Progenitor cell of endocrine pancreas (in vitro differentiated cells): ENCODE measurements at regions not wholly inside any gene's neighbourhood (a gene's known extent, or its start where the extent isn't known, plus 50 kb on each side); places are given as distances from the start of the nearest gene placed in this dataset.

Experiments used
- DNase-seq: peaks from one replicate; pipeline ENCODE4 v3.0.0; 2021; ENCODE audit warnings: low spot score; ENCODE audit not compliant: unreplicated experiment
- H3K27ac Mint-ChIP-seq: 2 replicates; pipeline ENCODE4 v1.8.0; 2021; ENCODE audit warnings: mild to moderate bottlenecking, moderate library complexity, mixed read lengths
- H3K27me3 Mint-ChIP-seq: 2 replicates; pipeline ENCODE4 v1.8.0; 2021; ENCODE audit warnings: mixed read lengths
- H3K36me3 Mint-ChIP-seq: 2 replicates; pipeline ENCODE4 v1.8.0; 2022; ENCODE audit warnings: mixed read lengths; ENCODE audit not compliant: insufficient read depth
- H3K4me1 Mint-ChIP-seq: 2 replicates; pipeline ENCODE4 v1.8.0; 2021; ENCODE audit warnings: low read depth, mixed read lengths
- H3K4me3 Mint-ChIP-seq: 2 replicates; pipeline ENCODE4 v1.8.0; 2021; ENCODE audit warnings: low read depth, mild to moderate bottlenecking, moderate library complexity, mixed read lengths
- H3K9me3 Mint-ChIP-seq: 2 replicates; pipeline ENCODE4 v1.8.0; 2021; ENCODE audit warnings: low read depth, mixed read lengths
- TF ChIP-seq, protein P1 (sequence below): fragments of 200-600 bp; sonication (generic); IDR thresholded peaks from one replicate; pipeline ENCODE4 v1.5.0; 2021; ENCODE audit warnings: antibody characterized with exemption, mild to moderate bottlenecking; ENCODE audit not compliant: unreplicated experiment

DNA sequence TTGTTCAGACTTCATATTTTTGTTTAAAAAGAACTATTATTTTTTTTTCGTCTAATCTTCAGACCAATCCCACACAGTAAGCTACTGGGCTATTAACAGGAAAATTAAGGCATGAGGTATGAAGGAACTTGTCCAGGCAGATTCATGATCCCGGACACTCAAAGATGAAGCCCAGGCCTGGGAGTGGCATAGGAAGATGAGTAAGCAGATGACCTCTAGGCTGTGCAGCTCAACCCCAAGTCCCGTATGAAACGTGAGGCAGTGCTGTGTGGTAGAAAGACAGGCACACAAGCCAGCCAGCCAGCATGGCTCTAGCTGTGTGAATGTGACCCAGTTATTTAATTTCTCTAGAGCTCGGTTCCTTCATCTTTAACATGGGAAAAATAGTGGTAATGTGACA lies 231.9 kb downstream of the CLIC5 start:
- Mint-ChIP-seq H3K27ac (no peak overlapping the region), H3K4me3 (no peak overlapping the region), H3K36me3 (no peaks in the 10 kb centered on the region), H3K27me3 (no peaks in the 10 kb centered on the region), H3K4me1 (no peaks in the 10 kb centered on the region), H3K9me3 (no peaks in the 10 kb centered on the region)
- DNase-seq: no peak
- TF ChIP-seq, protein P1, sequence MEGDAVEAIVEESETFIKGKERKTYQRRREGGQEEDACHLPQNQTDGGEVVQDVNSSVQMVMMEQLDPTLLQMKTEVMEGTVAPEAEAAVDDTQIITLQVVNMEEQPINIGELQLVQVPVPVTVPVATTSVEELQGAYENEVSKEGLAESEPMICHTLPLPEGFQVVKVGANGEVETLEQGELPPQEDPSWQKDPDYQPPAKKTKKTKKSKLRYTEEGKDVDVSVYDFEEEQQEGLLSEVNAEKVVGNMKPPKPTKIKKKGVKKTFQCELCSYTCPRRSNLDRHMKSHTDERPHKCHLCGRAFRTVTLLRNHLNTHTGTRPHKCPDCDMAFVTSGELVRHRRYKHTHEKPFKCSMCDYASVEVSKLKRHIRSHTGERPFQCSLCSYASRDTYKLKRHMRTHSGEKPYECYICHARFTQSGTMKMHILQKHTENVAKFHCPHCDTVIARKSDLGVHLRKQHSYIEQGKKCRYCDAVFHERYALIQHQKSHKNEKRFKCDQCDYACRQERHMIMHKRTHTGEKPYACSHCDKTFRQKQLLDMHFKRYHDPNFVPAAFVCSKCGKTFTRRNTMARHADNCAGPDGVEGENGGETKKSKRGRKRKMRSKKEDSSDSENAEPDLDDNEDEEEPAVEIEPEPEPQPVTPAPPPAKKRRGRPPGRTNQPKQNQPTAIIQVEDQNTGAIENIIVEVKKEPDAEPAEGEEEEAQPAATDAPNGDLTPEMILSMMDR: no peak

DNA sequence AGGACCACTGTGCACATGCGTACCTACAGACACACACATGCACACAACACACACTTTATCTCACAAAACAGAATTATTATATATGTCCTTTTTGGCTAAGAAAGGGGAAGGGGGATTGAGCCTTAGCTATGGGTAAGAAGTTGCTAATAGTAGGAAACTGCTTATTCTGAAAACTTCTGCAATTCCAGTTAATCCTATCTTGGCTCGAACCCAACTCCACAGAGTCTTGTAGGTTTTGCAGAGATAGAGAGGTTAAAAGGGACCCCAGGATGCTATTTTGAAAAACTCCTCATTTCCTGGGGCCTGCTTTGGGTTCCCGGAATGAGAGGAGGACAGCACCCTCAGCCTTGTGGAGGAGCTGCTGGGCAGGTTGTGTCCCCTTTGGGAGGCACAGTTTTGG lies 233.8 kb downstream of the CLIC5 start:
- TF ChIP-seq, protein P1: no peak
- no peak overlapping the region for H3K4me3 Mint-ChIP-seq
- H3K4me1 Mint-ChIP-seq: no peaks in the 10 kb centered on the region
- H3K36me3 Mint-ChIP-seq: no peaks in the 10 kb centered on the region
- no peak for DNase-seq
- H3K9me3 Mint-ChIP-seq: no peaks in the 10 kb centered on the region
- H3K27me3 Mint-ChIP-seq: no peaks in the 10 kb centered on the region
- H3K27ac Mint-ChIP-seq: no peak overlapping the region

DNA sequence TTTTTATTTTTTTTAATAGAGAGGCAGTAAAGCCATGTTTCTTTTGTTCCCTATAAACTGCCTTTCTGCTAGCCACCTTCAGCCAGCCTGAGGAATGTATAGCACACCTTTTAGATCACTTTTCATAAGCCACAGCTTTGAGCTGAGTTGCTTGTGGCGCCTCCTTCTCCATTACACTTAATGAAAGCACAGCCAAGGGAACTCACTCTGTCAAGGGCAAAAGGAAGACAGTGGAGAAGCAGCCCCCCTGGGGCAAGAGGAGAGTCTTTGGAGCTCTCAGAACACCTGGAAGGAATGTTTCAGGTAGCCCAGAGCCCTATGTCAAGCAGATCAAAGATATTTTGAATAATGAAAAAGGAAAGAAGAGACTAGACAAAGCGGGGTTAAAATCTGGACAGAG lies 235.1 kb downstream of the CLIC5 start:
- DNase-seq: no peak
- TF ChIP-seq, protein P1: no peak
- Mint-ChIP-seq H3K9me3 (no peaks in the 10 kb centered on the region), H3K27ac (no peak overlapping the region), H3K4me3 (no peak overlapping the region), H3K4me1 (no peaks in the 10 kb centered on the region), H3K27me3 (no peaks in the 10 kb centered on the region), H3K36me3 (no peaks in the 10 kb centered on the region)

DNA sequence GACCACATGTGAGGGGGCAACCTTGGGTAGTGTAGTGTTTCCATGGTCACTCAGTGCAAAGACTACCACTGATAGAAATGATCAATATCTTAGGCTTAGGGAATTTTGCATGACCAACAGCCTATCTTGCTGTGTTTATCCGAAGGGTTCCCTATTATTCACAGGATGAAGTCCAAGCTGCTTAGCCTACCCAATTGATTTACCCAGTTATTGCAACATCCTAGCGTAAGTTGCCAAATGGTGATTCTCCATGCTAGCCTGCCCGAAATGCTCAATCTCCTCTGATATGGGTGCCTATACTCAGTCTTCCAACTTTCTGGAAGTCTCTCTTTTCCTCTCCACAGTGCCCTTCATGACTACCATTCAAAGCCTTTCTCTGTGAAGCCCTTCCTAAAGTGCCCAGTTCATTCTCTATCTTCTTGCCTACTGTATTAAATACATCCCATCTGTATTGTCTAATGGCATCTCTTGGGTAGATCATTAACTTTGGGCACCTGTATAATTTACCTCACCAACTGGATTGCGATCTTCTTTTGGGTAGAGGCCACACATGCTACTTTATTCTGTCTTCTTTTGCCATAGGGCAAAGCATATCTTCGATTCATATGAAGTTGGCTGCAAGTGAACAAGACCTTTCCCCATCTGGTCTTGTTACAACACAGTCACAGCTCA lies 240.5 kb downstream of the CLIC5 start:
- Mint-ChIP-seq H3K4me3 (no peak overlapping the region), H3K27me3 (peaks cover 3% of the 10 kb centered on the region), H3K27ac (no peak overlapping the region), H3K4me1 (no peaks in the 10 kb centered on the region), H3K36me3 (no peaks in the 10 kb centered on the region), H3K9me3 (no peaks in the 10 kb centered on the region)
- no peak for DNase-seq
- TF ChIP-seq, protein P1: no peak

DNA sequence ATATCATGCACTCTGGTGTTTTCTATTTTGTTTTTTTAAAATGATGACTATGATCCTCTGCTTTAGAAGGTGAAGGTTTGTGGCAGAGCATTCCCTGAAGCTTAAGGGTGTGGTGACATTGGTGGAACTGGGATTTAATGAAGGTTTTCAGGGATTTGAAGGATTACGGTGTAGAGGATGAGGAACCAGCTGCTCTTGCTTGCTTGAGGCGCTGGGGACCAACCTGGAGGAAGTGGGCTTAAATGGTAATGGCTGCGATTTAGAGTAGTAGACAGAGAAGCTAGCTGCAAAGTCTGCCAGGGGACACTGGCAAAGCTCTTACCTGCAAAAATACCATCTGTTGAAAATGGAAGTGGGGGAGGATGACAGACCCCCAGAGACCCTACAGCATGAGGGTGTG lies 241.8 kb downstream of the CLIC5 start:
- no peaks in the 10 kb centered on the region for H3K36me3 Mint-ChIP-seq
- H3K9me3 Mint-ChIP-seq: peaks cover 2% of the 10 kb centered on the region
- H3K27ac Mint-ChIP-seq: no peak overlapping the region
- peaks cover 3% of the 10 kb centered on the region for H3K27me3 Mint-ChIP-seq
- no peak overlapping the region for H3K4me3 Mint-ChIP-seq
- TF ChIP-seq, protein P1: no peak
- DNase-seq: no peak
- H3K4me1 Mint-ChIP-seq: no peaks in the 10 kb centered on the region
